ENCODE measurements at regions not wholly inside any gene's neighbourhood (a gene's known extent, or its start where the extent isn't known, plus 50 kb on each side); places are given as distances from the start of the nearest gene placed in this dataset.

DNA sequence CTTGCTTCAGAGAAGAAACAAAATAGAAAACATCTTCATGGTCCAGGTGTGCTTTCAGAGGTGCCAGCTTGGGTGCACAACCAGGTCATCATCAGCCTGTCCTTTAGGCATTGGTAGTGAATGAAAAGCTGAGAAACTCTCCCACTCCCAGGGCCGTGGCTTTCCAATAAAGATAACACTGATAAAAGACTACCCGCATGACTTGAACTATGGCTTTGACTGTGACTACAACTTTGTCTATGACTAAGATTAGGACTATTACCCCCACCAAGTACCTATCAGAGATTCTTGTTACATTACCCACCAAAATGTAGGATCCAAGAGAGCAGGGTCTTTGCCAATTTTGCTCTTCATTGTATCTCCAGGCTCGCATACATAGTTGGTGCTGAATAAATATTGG, 115.2 kb downstream of the EDEM1 start:
- H3K27ac ChIP-seq, result no peak overlapping the region
- intact Hi-C loops (cut with DNase I; ENCODE audit: low total_unique reads), result no loop called here
- H3K36me3 ChIP-seq, result no peaks in the 10 kb centered on the region
- H3K27me3 ChIP-seq, result no peaks in the 10 kb centered on the region
- DNase-seq (ENCODE audit: low spot score in 2 of 2), result no peak
- no peaks in the 10 kb centered on the region for H3K4me1 ChIP-seq
- no peak overlapping the region for H3K4me3 ChIP-seq
- TF ChIP-seq POLR2A (IDR thresholded peaks at IDR 0.05) (no peak), POLR2AphosphoS5 (IDR thresholded peaks at IDR 0.05) (no peak)
- TF ChIP-seq, protein P1, sequence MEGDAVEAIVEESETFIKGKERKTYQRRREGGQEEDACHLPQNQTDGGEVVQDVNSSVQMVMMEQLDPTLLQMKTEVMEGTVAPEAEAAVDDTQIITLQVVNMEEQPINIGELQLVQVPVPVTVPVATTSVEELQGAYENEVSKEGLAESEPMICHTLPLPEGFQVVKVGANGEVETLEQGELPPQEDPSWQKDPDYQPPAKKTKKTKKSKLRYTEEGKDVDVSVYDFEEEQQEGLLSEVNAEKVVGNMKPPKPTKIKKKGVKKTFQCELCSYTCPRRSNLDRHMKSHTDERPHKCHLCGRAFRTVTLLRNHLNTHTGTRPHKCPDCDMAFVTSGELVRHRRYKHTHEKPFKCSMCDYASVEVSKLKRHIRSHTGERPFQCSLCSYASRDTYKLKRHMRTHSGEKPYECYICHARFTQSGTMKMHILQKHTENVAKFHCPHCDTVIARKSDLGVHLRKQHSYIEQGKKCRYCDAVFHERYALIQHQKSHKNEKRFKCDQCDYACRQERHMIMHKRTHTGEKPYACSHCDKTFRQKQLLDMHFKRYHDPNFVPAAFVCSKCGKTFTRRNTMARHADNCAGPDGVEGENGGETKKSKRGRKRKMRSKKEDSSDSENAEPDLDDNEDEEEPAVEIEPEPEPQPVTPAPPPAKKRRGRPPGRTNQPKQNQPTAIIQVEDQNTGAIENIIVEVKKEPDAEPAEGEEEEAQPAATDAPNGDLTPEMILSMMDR (IDR thresholded peaks at IDR 0.05), result no peak
- H3K9me3 ChIP-seq, result no peaks in the 10 kb centered on the region

DNA sequence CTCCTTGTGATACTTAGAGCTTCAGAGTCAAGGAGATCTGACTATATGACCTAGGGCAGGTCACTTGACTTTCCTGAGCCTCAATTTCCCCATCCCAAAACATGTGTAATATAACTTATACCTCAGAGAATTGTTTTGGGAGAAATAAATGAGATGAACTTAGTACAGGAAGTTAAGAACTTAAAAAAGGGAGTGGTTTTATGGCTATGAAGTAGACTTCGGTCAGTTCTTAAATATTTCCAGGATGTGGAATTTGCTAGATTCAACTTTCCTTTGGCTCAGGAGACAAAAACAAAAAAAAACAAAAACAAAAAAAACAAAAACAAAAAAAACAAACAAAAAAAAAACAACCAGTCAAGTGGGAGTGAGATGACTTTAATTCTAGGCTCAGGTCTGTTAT, 116.7 kb downstream of the EDEM1 start:
- no peaks in the 10 kb centered on the region for H3K9me3 ChIP-seq
- no peaks in the 10 kb centered on the region for H3K4me1 ChIP-seq
- no peak overlapping the region for H3K4me3 ChIP-seq
- intact Hi-C loops (cut with DNase I; ENCODE audit: low total_unique reads), result no loop called here
- no peak for DNase-seq (ENCODE audit: low spot score in 2 of 2)
- H3K36me3 ChIP-seq, result no peaks in the 10 kb centered on the region
- no peak overlapping the region for H3K27ac ChIP-seq
- no peaks in the 10 kb centered on the region for H3K27me3 ChIP-seq
- TF ChIP-seq POLR2A (IDR thresholded peaks at IDR 0.05), result no peak
- TF ChIP-seq, protein P1 (IDR thresholded peaks at IDR 0.05), result no peak
- TF ChIP-seq POLR2AphosphoS5 (IDR thresholded peaks at IDR 0.05), result no peak

DNA sequence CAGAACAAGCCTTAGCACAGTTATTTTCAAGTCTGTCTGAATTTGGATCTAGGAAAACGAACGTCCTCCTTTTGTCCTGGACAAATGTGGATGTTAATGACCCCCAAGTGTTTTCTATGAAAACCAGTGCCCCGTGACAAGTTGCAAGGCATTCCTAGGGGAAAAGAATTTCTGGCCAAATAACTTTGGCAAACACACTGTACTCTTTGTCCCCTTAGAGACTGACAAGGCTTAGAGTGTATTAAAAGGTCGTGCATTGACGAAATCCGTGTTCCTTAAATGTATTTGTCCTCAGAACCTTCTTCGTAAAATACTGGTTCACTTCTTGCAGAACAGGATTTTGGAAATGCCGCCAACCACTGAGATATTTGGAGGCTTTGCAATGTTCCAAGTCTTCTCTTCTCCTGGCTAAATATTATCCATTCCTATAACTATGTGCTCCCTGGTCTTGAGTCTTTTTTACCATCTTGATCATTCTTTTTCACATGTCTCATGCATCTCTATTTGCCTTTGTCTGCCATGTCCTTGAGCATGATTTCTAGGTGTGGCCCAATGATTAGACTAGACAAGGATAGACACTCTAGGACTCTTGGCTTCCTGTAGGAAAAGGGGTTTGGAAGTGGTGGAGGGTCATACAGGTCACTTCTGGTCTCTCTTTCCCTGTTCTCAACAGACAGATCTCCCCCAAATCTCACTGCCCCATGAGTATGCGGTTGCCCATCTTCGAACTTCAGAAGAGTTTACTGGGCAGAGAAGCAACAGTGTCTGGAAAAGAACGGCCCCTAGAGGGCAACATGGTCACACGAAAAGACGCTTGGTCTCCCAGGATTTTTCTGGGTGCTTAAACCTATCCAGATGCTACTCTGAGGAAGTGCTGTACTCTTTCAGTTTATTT, 117.5 kb downstream of the EDEM1 start:
- intact Hi-C loops (cut with DNase I; ENCODE audit: low total_unique reads), result no loop called here
- Histone ChIP-seq H3K27ac (no peak overlapping the region), H3K36me3 (no peaks in the 10 kb centered on the region), H3K9me3 (no peaks in the 10 kb centered on the region), H3K4me3 (no peak overlapping the region), H3K4me1 (no peaks in the 10 kb centered on the region), H3K27me3 (no peaks in the 10 kb centered on the region)
- TF ChIP-seq, protein P1 (IDR thresholded peaks at IDR 0.05), result peak in 2 of 3 donors; percentile 41 to 55
- TF ChIP-seq POLR2A (IDR thresholded peaks at IDR 0.05), result no peak
- TF ChIP-seq POLR2AphosphoS5 (IDR thresholded peaks at IDR 0.05), result no peak
- no peak for DNase-seq (ENCODE audit: low spot score in 2 of 2)

DNA sequence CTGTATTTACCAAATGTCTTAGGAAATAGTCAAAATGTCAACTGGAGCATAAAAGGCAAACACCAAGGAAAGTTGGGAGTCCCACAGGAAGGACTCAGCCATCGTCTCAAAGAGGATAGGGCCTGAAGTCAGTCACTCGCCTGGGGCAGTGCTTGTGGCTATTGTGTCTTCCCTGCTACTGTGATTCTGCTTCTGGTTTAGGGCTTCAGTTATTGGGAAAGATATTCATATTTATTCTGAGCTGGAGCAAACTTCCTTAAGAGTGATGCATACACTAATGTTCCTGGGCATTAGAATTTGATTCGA, 118.1 kb downstream of the EDEM1 start:
- no peak for DNase-seq (ENCODE audit: low spot score in 2 of 2)
- H3K9me3 ChIP-seq, result no peaks in the 10 kb centered on the region
- no peak overlapping the region for H3K4me3 ChIP-seq
- intact Hi-C loops (cut with DNase I; ENCODE audit: low total_unique reads), result no loop called here
- TF ChIP-seq, protein P1 (IDR thresholded peaks at IDR 0.05), result no peak
- no peak for TF ChIP-seq POLR2AphosphoS5 (IDR thresholded peaks at IDR 0.05)
- no peak for TF ChIP-seq POLR2A (IDR thresholded peaks at IDR 0.05)
- H3K4me1 ChIP-seq, result no peaks in the 10 kb centered on the region
- no peak overlapping the region for H3K27ac ChIP-seq
- H3K27me3 ChIP-seq, result no peaks in the 10 kb centered on the region
- H3K36me3 ChIP-seq, result no peaks in the 10 kb centered on the region

DNA sequence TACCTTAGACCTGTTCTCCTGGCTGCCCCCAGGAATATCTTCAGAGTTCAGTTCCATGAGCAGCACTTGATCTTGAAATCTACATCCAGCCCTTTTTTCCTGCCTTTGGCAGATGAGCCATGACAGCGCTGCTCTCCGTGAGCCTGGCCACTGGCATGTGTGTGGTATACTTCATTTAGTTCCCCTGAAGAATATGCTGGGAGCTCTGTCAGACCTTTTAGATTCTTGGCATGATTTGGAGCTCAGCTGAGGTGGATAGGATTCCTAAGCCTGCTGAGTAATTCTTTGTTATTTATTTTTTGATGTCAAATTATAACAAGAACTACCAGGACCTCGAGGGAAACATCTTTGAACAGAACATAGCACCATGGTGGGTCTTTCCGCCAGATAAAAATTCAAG, 121.7 kb downstream of the EDEM1 start:
- TF ChIP-seq POLR2A (IDR thresholded peaks at IDR 0.05), result no peak
- no peak for TF ChIP-seq POLR2AphosphoS5 (IDR thresholded peaks at IDR 0.05)
- TF ChIP-seq, protein P1 (IDR thresholded peaks at IDR 0.05), result no peak
- H3K4me1 ChIP-seq, result no peaks in the 10 kb centered on the region

More for the DNA sequence above, 121.7 kb downstream of the EDEM1 start:
- H3K4me3 ChIP-seq, result no peak overlapping the region
- no peaks in the 10 kb centered on the region for H3K27me3 ChIP-seq
- H3K9me3 ChIP-seq, result no peaks in the 10 kb centered on the region
- no peak overlapping the region for H3K27ac ChIP-seq
- DNase-seq (ENCODE audit: low spot score in 2 of 2), result no peak
- intact Hi-C loops (cut with DNase I; ENCODE audit: low total_unique reads), result no loop called here
- H3K36me3 ChIP-seq, result no peaks in the 10 kb centered on the region
